B cell (primary cell): ENCODE measurements at regions not wholly inside any gene's neighbourhood (a gene's known extent, or its start where the extent isn't known, plus 50 kb on each side); places are given as distances from the start of the nearest gene placed in this dataset.

Experiments
- ATAC-seq: fragments of 200-7000 bp; cut with Tn5 transposase; one replicate; pipeline ENCODE4 v1.10.0; 2021; ENCODE audit warnings: low read depth, mild to moderate bottlenecking, moderate number of reproducible peaks, moderate library complexity
- CTCF ChIA-PET: fragments of 350-600 bp; sonication (Branson Sonifier 250); formaldehyde crosslinking; loops from one replicate; lab custom pipeline; 2021; ENCODE audit warnings: antibody characterized with exemption, inconsistent platforms; lab: Charles Lee
- POLR2A ChIA-PET: fragments of 350-600 bp; sonication (Branson Sonifier 250); formaldehyde crosslinking; loops from one replicate; lab custom pipeline; 2021; ENCODE audit warnings: antibody characterized with exemption; lab: Charles Lee
- DNase-seq: peaks from one replicate; pipeline ENCODE4 v3.0.0; 2013
- H2AFZ ChIP-seq: 2 replicates; pipeline ENCODE4 v1.6.1; 2012; ENCODE audit warnings: mild to moderate bottlenecking, low read depth, low read length; ENCODE audit not compliant: insufficient read depth, poor library complexity, severe bottlenecking
- H3K27ac ChIP-seq, 2 donors: 1 replicate in 1 of 2; 2 replicates in 1 of 2; pipeline ENCODE4 v1.5.1; 2012 to 2013; ENCODE audit warnings: low read length in 2 of 2, mild to moderate bottlenecking in 2 of 2, moderate library complexity in 1 of 2
- H3K27me3 ChIP-seq, 4 experiments: fragments of 200-600 bp in 1 of 4; sonication (generic) in 1 of 4; replicated peaks in 1 of 4; 1 replicate in 2 of 4; 2 replicates in 2 of 4; pipeline versions ENCODE4 v1.6.1 to v1.7.0; 2013 to 2016; ENCODE audit warnings: low read length in 3 of 4, mild to moderate bottlenecking in 2 of 4, mixed read lengths in 1 of 4, moderate library complexity in 1 of 4; ENCODE audit not compliant: insufficient read depth in 4 of 4, control insufficient read depth in 3 of 4; ENCODE audit errors: control extremely low read depth in 1 of 4
- H3K36me3 ChIP-seq, 2 experiments: replicated peaks in 1 of 2; 1 replicate in 1 of 2; 2 replicates in 1 of 2; pipeline versions ENCODE4 v1.6.1 to v1.7.1; 2013; ENCODE audit warnings: low read length in 1 of 2; ENCODE audit not compliant: insufficient read depth in 2 of 2, control insufficient read depth in 1 of 2; ENCODE audit errors: control extremely low read depth in 1 of 2, extremely low read depth in 1 of 2
- H3K4me1 ChIP-seq, 2 donors: fragments of 200-600 bp in 1 of 2; sonication (generic) in 1 of 2; 1 replicate in 1 of 2; 2 replicates in 1 of 2; pipeline versions ENCODE4 v1.5.1 to v1.6.1; 2013 to 2017; ENCODE audit warnings: low read length in 2 of 2; ENCODE audit not compliant: control insufficient read depth in 2 of 2, insufficient read depth in 2 of 2
- H3K4me2 ChIP-seq: replicated peaks from 2 replicates; pipeline ENCODE3; 2012; ENCODE audit warnings: mild to moderate bottlenecking, low read depth, low read length; ENCODE audit not compliant: poor library complexity, severe bottlenecking
- H3K4me3 ChIP-seq, 5 experiments: fragments of 200-600 bp in 1 of 5; sonication (generic) in 1 of 5; 1 replicate in 3 of 5; 2 replicates in 2 of 5; pipeline versions ENCODE4 v1.5.1 to v1.7.0; 2011 to 2016; ENCODE audit warnings: low read length in 4 of 5, mild to moderate bottlenecking in 4 of 5, low read depth in 2 of 5, control low read depth in 1 of 5, moderate library complexity in 1 of 5; ENCODE audit not compliant: insufficient read depth in 1 of 5; ENCODE audit errors: control extremely low read depth in 1 of 5, extremely low read depth in 1 of 5
- H3K79me2 ChIP-seq: fragments of 200-600 bp; sonication (generic); one replicate; pipeline ENCODE4 v1.6.0; 2016; ENCODE audit warnings: low read length; ENCODE audit not compliant: control insufficient read depth, insufficient read depth
- H3K9ac ChIP-seq: fragments of 200-600 bp; sonication (generic); 2 replicates; pipeline ENCODE4 v1.6.1; 2017; ENCODE audit warnings: mild to moderate bottlenecking, low read length, moderate library complexity
- H3K9me3 ChIP-seq, 3 donors: one replicate each; pipeline versions ENCODE4 v1.6.1 to v1.7.1; 2013; ENCODE audit warnings: low read length in 2 of 3; ENCODE audit not compliant: control insufficient read depth in 2 of 3, insufficient read depth in 1 of 3; ENCODE audit errors: control extremely low read depth in 1 of 3
- H4K20me1 ChIP-seq: 2 replicates; pipeline ENCODE4 v1.6.0; 2012; ENCODE audit warnings: mild to moderate bottlenecking, low read length; ENCODE audit not compliant: insufficient read depth, control insufficient read depth, poor library complexity, severe bottlenecking
- H3K27ac Mint-ChIP-seq: one replicate; pipeline ENCODE4 v1.8.0; 2021; ENCODE audit warnings: mixed read lengths
- H3K27me3 Mint-ChIP-seq: one replicate; pipeline ENCODE4 v1.8.0; 2021; ENCODE audit warnings: mixed read lengths
- H3K4me1 Mint-ChIP-seq: one replicate; pipeline ENCODE4 v1.8.0; 2021; ENCODE audit warnings: mixed read lengths
- H3K4me3 Mint-ChIP-seq: one replicate; pipeline ENCODE4 v1.8.0; 2021; ENCODE audit warnings: mixed read lengths
- H3K9me3 Mint-ChIP-seq: one replicate; pipeline ENCODE4 v1.8.0; 2022; ENCODE audit warnings: mixed read lengths; ENCODE audit not compliant: insufficient read depth
- CTCF ChIP-seq: fragments of 200-600 bp; IDR thresholded peaks from one replicate; pipeline ENCODE4 v1.8.0; 2022; ENCODE audit warnings: antibody characterized with exemption, mild to moderate bottlenecking
- EZH2 ChIP-seq: IDR thresholded peaks from 2 replicates; pipeline ENCODE4 v1.6.1; 2012; ENCODE audit warnings: borderline replicate concordance, low read depth, mild to moderate bottlenecking, moderate library complexity, low read length; ENCODE audit not compliant: insufficient read depth, poor library complexity, severe bottlenecking
- WGBS: methylation state at CpG from one replicate; pipeline ENCODE4 v1.1.5; 2013; ENCODE audit warnings: missing lambda C conversion rate; ENCODE audit not compliant: insufficient coverage; 5-methylcytosine and 5-hydroxymethylcytosine counted together
- intact Hi-C: fragments of 100-400 bp; cut with micrococcal nuclease; formaldehyde crosslinking; loops from one replicate; pipeline ENCODE4 v1.10.0; 2022

- H4K20me1 ChIP-seq: no peaks in the 10 kb centered on the region
- no peak overlapping the region for H3K4me3 Mint-ChIP-seq
- H3K4me2 ChIP-seq: no peak overlapping the region
- no peak overlapping the region for H3K27ac Mint-ChIP-seq
- no peak overlapping the region for H2AFZ ChIP-seq
- no peak overlapping the region for H3K9ac ChIP-seq
- no peaks in the 10 kb centered on the region for H3K4me1 Mint-ChIP-seq
- CTCF ChIA-PET: no interaction called here
- no peak for DNase-seq
- H3K27me3 ChIP-seq: no peaks in the 10 kb centered on the region
- H3K27me3 Mint-ChIP-seq: no peaks in the 10 kb centered on the region
- H3K4me3 ChIP-seq: no peak overlapping the region
- no peak for TF ChIP-seq EZH2
- TF ChIP-seq CTCF: no peak
- H3K4me1 ChIP-seq: no peaks in the 10 kb centered on the region
- no peaks in the 10 kb centered on the region for H3K36me3 ChIP-seq
- no peak for ATAC-seq
- POLR2A ChIA-PET: no interaction called here
- H3K9me3 ChIP-seq: peaks cover 0 to 5% (median 0%) of the 10 kb centered on the region in 3 donors
- no peak overlapping the region for H3K27ac ChIP-seq
- no peaks in the 10 kb centered on the region for H3K79me2 ChIP-seq
- intact Hi-C loops: no loop called here
- H3K9me3 Mint-ChIP-seq: peaks cover 3% of the 10 kb centered on the region
Observed at GRCh38 chr11:21877151-21877550, 315.7 kb upstream of the ANO5 start.

GRCh38 chr11:21883354-21883753, 309.5 kb upstream of the ANO5 start:
- H3K36me3 ChIP-seq: no peaks in the 10 kb centered on the region
- intact Hi-C loops: no loop called here
- Mint-ChIP-seq H3K27ac (no peak overlapping the region), H3K9me3 (peaks cover 2% of the 10 kb centered on the region), H3K4me3 (no peak overlapping the region), H3K4me1 (no peaks in the 10 kb centered on the region), H3K27me3 (no peaks in the 10 kb centered on the region)
- no peak overlapping the region for H2AFZ ChIP-seq
- H3K27ac ChIP-seq: no peak overlapping the region
- DNase-seq: no peak
- no peaks in the 10 kb centered on the region for H3K27me3 ChIP-seq
- H3K9ac ChIP-seq: no peak overlapping the region
- ChIA-PET CTCF (no interaction called here), POLR2A (no interaction called here)
- H3K4me1 ChIP-seq: no peaks in the 10 kb centered on the region
- TF ChIP-seq CTCF: no peak
- TF ChIP-seq EZH2: no peak
- H4K20me1 ChIP-seq: no peaks in the 10 kb centered on the region
- WGBS: no CpG with 5 or more reads among the region's 3 CpGs
- no peak for ATAC-seq
- H3K9me3 ChIP-seq: no peaks in the 10 kb centered on the region
- H3K4me3 ChIP-seq: no peak overlapping the region
- H3K79me2 ChIP-seq: no peaks in the 10 kb centered on the region
- no peak overlapping the region for H3K4me2 ChIP-seq
